Naive thymus-derived CD8-positive, alpha-beta T cell (primary cell): ENCODE measurements at regions not wholly inside any gene's neighbourhood (a gene's known extent, or its start where the extent isn't known, plus 50 kb on each side); places are given as distances from the start of the nearest gene placed in this dataset.

Source experiments
- ATAC-seq, 2 donors: fragments of 150-1000 bp; cut with Tn5 transposase in 1 of 2; sonication (Bioruptor Pico), chemical (Tn5 transposase) in 1 of 2; 1 replicate in 1 of 2; 2 replicates in 1 of 2; pipeline ENCODE4 v1.10.0; 2021; ENCODE audit warnings: mild to moderate bottlenecking in 2 of 2, moderate library complexity in 2 of 2
- POLR2A ChIA-PET: fragments of 350-600 bp; sonication (Branson Sonifier 250); formaldehyde crosslinking; loops from one replicate; lab custom pipeline; 2021; ENCODE audit warnings: antibody characterized with exemption; lab: Charles Lee
- DNase-seq, 10 donors: peaks; one replicate each; pipeline versions ENCODE4 v3.0.0 to v3.0.0-alpha.2; 2020 to 2022
- H3K27ac Mint-ChIP-seq, 10 donors: one replicate each; pipeline ENCODE4 v1.8.0; 2020 to 2022; ENCODE audit warnings: mild to moderate bottlenecking in 10 of 10, mixed read lengths in 10 of 10, moderate library complexity in 4 of 10, inconsistent platforms in 1 of 10
- H3K27me3 Mint-ChIP-seq, 5 donors: one replicate each; pipeline ENCODE4 v1.8.0; 2021 to 2022; ENCODE audit warnings: mixed read lengths in 5 of 5
- H3K36me3 Mint-ChIP-seq, 3 donors: one replicate each; pipeline ENCODE4 v1.8.0; 2020 to 2022; ENCODE audit warnings: mixed read lengths in 3 of 3, mild to moderate bottlenecking in 2 of 3, inconsistent platforms in 1 of 3
- H3K4me1 Mint-ChIP-seq, 4 donors: one replicate each; pipeline ENCODE4 v1.8.0; 2021 to 2022; ENCODE audit warnings: mixed read lengths in 4 of 4
- H3K4me3 Mint-ChIP-seq, 10 donors: one replicate each; pipeline ENCODE4 v1.8.0; 2020 to 2022; ENCODE audit warnings: mild to moderate bottlenecking in 10 of 10, mixed read lengths in 10 of 10, moderate library complexity in 6 of 10, inconsistent platforms in 1 of 10
- H3K9me3 Mint-ChIP-seq, 9 donors: one replicate each; pipeline ENCODE4 v1.8.0; 2020 to 2022; ENCODE audit warnings: mixed read lengths in 9 of 9, mild to moderate bottlenecking in 3 of 9, inconsistent platforms in 1 of 9, moderate library complexity in 1 of 9

GRCh38 chr13:42658019-42658418 lies 84.1 kb downstream of the TNFSF11 start:
- Mint-ChIP-seq H3K4me3 (no peak overlapping the region), H3K27ac (no peak overlapping the region), H3K27me3 (peaks cover 37 to 74% (median 39%) of the 10 kb centered on the region in 5 donors), H3K9me3 (no peaks in the 10 kb centered on the region), H3K4me1 (no peaks in the 10 kb centered on the region), H3K36me3 (no peaks in the 10 kb centered on the region)
- POLR2A ChIA-PET: no interaction called here
- no peak for DNase-seq
- no peak for ATAC-seq

- no peak overlapping the region for H3K27ac Mint-ChIP-seq
- peaks cover 0 to 5% (median 1%) of the 10 kb centered on the region in 9 donors for H3K9me3 Mint-ChIP-seq
- peaks cover 33 to 77% (median 48%) of the 10 kb centered on the region in 5 donors for H3K27me3 Mint-ChIP-seq
- H3K4me1 Mint-ChIP-seq: no peaks in the 10 kb centered on the region
- DNase-seq (no peak), ATAC-seq (no peak)
- POLR2A ChIA-PET: no interaction called here
- H3K4me3 Mint-ChIP-seq: no peak overlapping the region
- H3K36me3 Mint-ChIP-seq: no peaks in the 10 kb centered on the region
Measured at GRCh38 chr13:42660333-42660965, 86.5 kb downstream of the TNFSF11 start.

GRCh38 chr13:42667638-42668037 lies 93.7 kb downstream of the TNFSF11 start:
- Mint-ChIP-seq H3K36me3 (peaks cover 0 to 32% (median 0%) of the 10 kb centered on the region in 3 donors), H3K27me3 (peaks cover 7 to 35% (median 25%) of the 10 kb centered on the region in 5 donors), H3K9me3 (peaks cover 3 to 40% (median 20%) of the 10 kb centered on the region in 9 donors), H3K27ac (no peak overlapping the region), H3K4me3 (no peak overlapping the region), H3K4me1 (no peaks in the 10 kb centered on the region)
- no peak for ATAC-seq
- no peak for DNase-seq
- POLR2A ChIA-PET: no interaction called here

- peaks cover 0 to 11% (median 2%) of the 10 kb centered on the region in 5 donors for H3K27me3 Mint-ChIP-seq
- H3K36me3 Mint-ChIP-seq: peaks cover 0 to 23% (median 0%) of the 10 kb centered on the region in 3 donors
- H3K27ac Mint-ChIP-seq: no peak overlapping the region
- POLR2A ChIA-PET: no interaction called here
- peaks cover 0 to 35% (median 15%) of the 10 kb centered on the region in 9 donors for H3K9me3 Mint-ChIP-seq
- no peak for ATAC-seq
- no peaks in the 10 kb centered on the region for H3K4me1 Mint-ChIP-seq
- DNase-seq: no peak
- H3K4me3 Mint-ChIP-seq: no peak overlapping the region
Measured at GRCh38 chr13:42671502-42671901, 97.5 kb downstream of the TNFSF11 start.

GRCh38 chr13:42673677-42674076 lies 99.7 kb downstream of the TNFSF11 start:
- ATAC-seq: no peak
- POLR2A ChIA-PET: no interaction called here
- Mint-ChIP-seq H3K36me3 (peaks cover 0 to 7% (median 0%) of the 10 kb centered on the region in 3 donors), H3K4me3 (no peak overlapping the region), H3K27ac (no peak overlapping the region), H3K9me3 (peaks cover 0 to 16% (median 3%) of the 10 kb centered on the region in 9 donors), H3K4me1 (no peaks in the 10 kb centered on the region), H3K27me3 (peaks cover under 1 to 10% (median 4%) of the 10 kb centered on the region in 5 donors)
- no peak for DNase-seq

- POLR2A ChIA-PET: no interaction called here
Measured at GRCh38 chr13:42680748-42681147, 100.6 kb upstream of the FAM216B start.

GRCh38 chr13:42681326-42682100 lies 99.9 kb upstream of the FAM216B start:
- Mint-ChIP-seq H3K27ac (no peak overlapping the region), H3K27me3 (peaks cover 16 to 32% (median 21%) of the 10 kb centered on the region in 5 donors), H3K36me3 (no peaks in the 10 kb centered on the region), H3K9me3 (peaks cover 0 to 2% (median 0%) of the 10 kb centered on the region in 9 donors), H3K4me3 (no peak overlapping the region), H3K4me1 (no peaks in the 10 kb centered on the region)
- POLR2A ChIA-PET: no interaction called here
- no peak for DNase-seq
- no peak for ATAC-seq

More at GRCh38 chr13:42680748-42681147, 100.6 kb upstream of the FAM216B start:
- Mint-ChIP-seq H3K36me3 (no peaks in the 10 kb centered on the region), H3K4me3 (no peak overlapping the region), H3K27ac (no peak overlapping the region), H3K9me3 (peaks cover 0 to 2% (median 0%) of the 10 kb centered on the region in 9 donors), H3K4me1 (no peaks in the 10 kb centered on the region), H3K27me3 (peaks cover 16 to 32% (median 21%) of the 10 kb centered on the region in 5 donors)
- DNase-seq: no peak
- no peak for ATAC-seq

- Mint-ChIP-seq H3K4me1 (no peaks in the 10 kb centered on the region), H3K27ac (no peak overlapping the region), H3K36me3 (peaks cover 0 to 6% (median 0%) of the 10 kb centered on the region in 3 donors), H3K4me3 (no peak overlapping the region), H3K27me3 (peaks cover 12 to 32% (median 19%) of the 10 kb centered on the region in 5 donors), H3K9me3 (peaks cover 0 to 9% (median 2%) of the 10 kb centered on the region in 9 donors)
- ATAC-seq (no peak), DNase-seq (no peak)
- POLR2A ChIA-PET: no interaction called here
Measured at GRCh38 chr13:42684226-42684625, 97.2 kb upstream of the FAM216B start.

- DNase-seq (no peak), ATAC-seq (no peak)
- H3K4me1 Mint-ChIP-seq: no peaks in the 10 kb centered on the region
- H3K27me3 Mint-ChIP-seq: peaks cover 6 to 26% (median 16%) of the 10 kb centered on the region in 5 donors
- POLR2A ChIA-PET: no interaction called here
- H3K4me3 Mint-ChIP-seq: no peak overlapping the region
- H3K9me3 Mint-ChIP-seq: peaks cover 0 to 9% (median 2%) of the 10 kb centered on the region in 9 donors
- H3K27ac Mint-ChIP-seq: no peak overlapping the region
- H3K36me3 Mint-ChIP-seq: peaks cover 0 to 6% (median 0%) of the 10 kb centered on the region in 3 donors
Measured at GRCh38 chr13:42685751-42686150, 95.6 kb upstream of the FAM216B start.

- DNase-seq (no peak), ATAC-seq (no peak)
- H3K4me3 Mint-ChIP-seq: no peak overlapping the region
- peaks cover 0 to 6% (median 0%) of the 10 kb centered on the region in 3 donors for H3K36me3 Mint-ChIP-seq
- peaks cover 4 to 22% (median 14%) of the 10 kb centered on the region in 5 donors for H3K27me3 Mint-ChIP-seq
- no peaks in the 10 kb centered on the region for H3K4me1 Mint-ChIP-seq
- peaks cover 0 to 9% (median 2%) of the 10 kb centered on the region in 9 donors for H3K9me3 Mint-ChIP-seq
- H3K27ac Mint-ChIP-seq: no peak overlapping the region
- POLR2A ChIA-PET: no interaction called here
Measured at GRCh38 chr13:42686165-42686564, 95.2 kb upstream of the FAM216B start.

GRCh38 chr13:42688821-42689220 lies 92.6 kb upstream of the FAM216B start:
- ATAC-seq (no peak), DNase-seq (no peak)
- H3K36me3 Mint-ChIP-seq: peaks cover 0 to 6% (median 0%) of the 10 kb centered on the region in 3 donors
- POLR2A ChIA-PET: no interaction called here
- peaks cover 0 to 9% (median 2%) of the 10 kb centered on the region in 9 donors for H3K9me3 Mint-ChIP-seq
- H3K4me3 Mint-ChIP-seq: no peak overlapping the region
- H3K27me3 Mint-ChIP-seq: peaks cover 2 to 24% (median 7%) of the 10 kb centered on the region in 5 donors
- no peak overlapping the region for H3K27ac Mint-ChIP-seq
- H3K4me1 Mint-ChIP-seq: no peaks in the 10 kb centered on the region

GRCh38 chr13:42696191-42696590 lies 85.2 kb upstream of the FAM216B start:
- no peaks in the 10 kb centered on the region for H3K36me3 Mint-ChIP-seq
- H3K4me1 Mint-ChIP-seq: no peaks in the 10 kb centered on the region
- POLR2A ChIA-PET: no interaction called here
- H3K4me3 Mint-ChIP-seq: no peak overlapping the region
- peaks cover 19 to 51% (median 29%) of the 10 kb centered on the region in 5 donors for H3K27me3 Mint-ChIP-seq
- H3K27ac Mint-ChIP-seq: no peak overlapping the region
- H3K9me3 Mint-ChIP-seq: no peaks in the 10 kb centered on the region
- DNase-seq (no peak), ATAC-seq (no peak)

GRCh38 chr13:42699912-42700311 lies 81.5 kb upstream of the FAM216B start:
- DNase-seq (no peak), ATAC-seq (no peak)
- Mint-ChIP-seq H3K4me1 (no peaks in the 10 kb centered on the region), H3K36me3 (no peaks in the 10 kb centered on the region), H3K4me3 (no peak overlapping the region), H3K9me3 (peaks cover 0 to under 1% (median 0%) of the 10 kb centered on the region in 9 donors), H3K27me3 (peaks cover 13 to 49% (median 22%) of the 10 kb centered on the region in 5 donors), H3K27ac (no peak overlapping the region)
- POLR2A ChIA-PET: no interaction called here
